HG03135 (cell line): ENCODE measurements at regions not wholly inside any gene's neighbourhood (a gene's known extent, or its start where the extent isn't known, plus 50 kb on each side); places are given as distances from the start of the nearest gene placed in this dataset.

Experiments
- ATAC-seq: cut with Tn5 transposase; IDR thresholded peaks from one replicate; pipeline ENCODE4 v1.9.1; 2021; ENCODE audit warnings: mild to moderate bottlenecking, moderate library complexity; ENCODE audit not compliant: unreplicated experiment

DNA sequence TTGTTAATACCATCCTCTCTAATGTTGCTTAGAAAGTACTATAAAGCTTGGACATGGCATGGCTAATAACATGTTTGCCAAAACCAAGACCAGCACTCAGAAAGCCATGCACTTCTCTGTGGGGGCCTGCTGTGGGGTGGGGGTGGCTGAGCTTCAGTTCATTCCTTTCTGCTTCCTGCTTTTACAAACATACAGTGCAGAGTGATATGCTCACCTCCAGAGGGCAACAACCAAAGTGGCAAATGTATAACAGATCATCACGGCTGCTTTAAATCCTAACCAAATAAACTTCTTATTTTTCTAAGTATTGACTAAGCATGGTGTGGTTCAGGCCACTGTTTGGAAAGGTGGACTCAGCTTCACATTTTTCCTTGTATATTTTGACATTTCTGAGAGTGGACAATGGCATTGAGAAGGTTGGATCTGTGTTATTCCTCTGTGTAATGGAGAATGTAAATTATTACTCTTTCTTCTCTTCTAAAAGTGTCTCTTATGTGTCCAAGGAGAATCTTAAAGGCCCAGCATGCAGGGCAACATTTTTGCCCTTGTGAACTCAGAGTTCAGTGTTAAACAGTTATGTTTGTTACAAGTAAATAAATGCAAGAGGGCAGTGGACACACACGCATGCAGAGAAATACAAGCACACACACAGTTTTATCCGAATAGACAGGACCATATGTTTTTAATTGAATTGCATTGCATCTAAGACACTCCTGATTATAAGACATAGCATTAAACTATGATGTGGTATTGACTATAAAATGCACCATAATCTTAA lies 186.1 kb downstream of the HERPUD2 start:
- ATAC-seq = no peak

GRCh38 chr7:35505066-35505465 lies 189.9 kb downstream of the HERPUD2 start:
- ATAC-seq = no peak

GRCh38 chr7:35504365-35504764 lies 190.6 kb downstream of the HERPUD2 start:
- ATAC-seq = no peak

DNA sequence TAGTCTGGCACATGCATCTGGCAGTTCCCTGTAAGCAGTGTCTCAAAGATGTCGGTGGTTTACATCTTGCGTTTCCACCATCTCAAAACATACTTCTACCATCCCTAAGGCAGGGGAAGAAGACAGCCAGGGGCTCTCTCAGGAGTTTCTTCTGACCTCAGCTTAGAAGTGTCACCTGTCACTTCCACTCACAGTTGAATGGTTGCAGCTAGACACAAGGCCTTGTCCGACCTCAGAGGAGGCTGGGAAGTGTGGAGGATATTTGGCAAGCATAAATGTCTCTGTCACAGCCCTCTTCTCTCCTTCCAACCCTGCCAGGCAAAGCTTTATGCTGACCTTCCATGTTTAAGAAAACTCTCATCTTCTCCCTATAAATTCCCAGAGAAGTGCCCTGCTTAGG lies 193.3 kb downstream of the HERPUD2 start:
- no peak for ATAC-seq

- no peak for ATAC-seq
Measured at GRCh38 chr7:35499226-35499625, 195.7 kb downstream of the HERPUD2 start.

DNA sequence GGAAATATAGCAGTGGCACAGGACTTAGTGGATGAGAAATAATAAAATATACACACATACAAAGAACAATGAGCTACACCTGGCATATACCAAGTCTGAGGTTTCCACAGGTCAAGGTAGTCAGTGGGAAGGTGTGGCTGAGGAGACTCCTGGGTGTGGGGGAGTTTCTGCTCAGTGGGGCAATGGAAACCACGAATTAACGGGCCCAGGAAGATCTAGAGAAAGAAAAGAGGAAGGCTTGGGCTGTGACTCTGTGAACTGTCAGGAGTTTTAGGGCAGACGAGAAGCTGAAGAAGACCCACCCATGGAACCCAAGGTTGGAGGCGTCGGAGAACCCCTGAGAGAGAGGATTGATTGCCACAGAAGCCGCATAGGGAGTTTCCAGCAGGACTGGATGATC lies 196.5 kb downstream of the HERPUD2 start:
- no peak for ATAC-seq

GRCh38 chr7:35495844-35496243 lies 199.1 kb downstream of the HERPUD2 start:
- no peak for ATAC-seq

DNA sequence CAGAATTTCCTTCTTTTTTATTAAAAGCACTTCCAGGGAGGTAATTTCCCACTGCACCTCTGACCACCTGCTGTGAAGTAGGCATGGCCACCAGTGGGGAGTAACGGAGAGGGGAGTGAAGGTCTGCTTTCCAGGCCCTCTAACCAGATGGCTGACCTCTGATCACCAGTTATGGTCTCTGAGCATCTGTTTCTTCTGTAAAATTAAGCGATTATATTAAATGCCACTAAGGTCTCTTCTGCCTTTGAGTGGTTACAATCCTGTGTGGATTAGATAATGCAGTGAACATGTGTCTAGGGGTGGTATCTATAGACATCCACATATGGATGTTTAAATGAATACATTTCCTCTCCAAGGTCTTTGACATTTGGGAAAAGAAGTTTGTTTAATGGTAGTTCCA lies 199.6 kb downstream of the HERPUD2 start:
- no peak for ATAC-seq

GRCh38 chr7:35494407-35494806 lies 200.5 kb downstream of the HERPUD2 start:
- ATAC-seq = no peak

- ATAC-seq = no peak
Measured at GRCh38 chr7:35492451-35493175, 202.3 kb downstream of the HERPUD2 start.

- ATAC-seq = no peak
Measured at GRCh38 chr7:35491233-35491632, 203.7 kb downstream of the HERPUD2 start.

GRCh38 chr7:35487841-35488240 lies 207.1 kb downstream of the HERPUD2 start:
- no peak for ATAC-seq

- ATAC-seq = no peak
Measured at GRCh38 chr7:35487402-35487801, 207.5 kb downstream of the HERPUD2 start.

GRCh38 chr7:35485436-35485835 lies 209.5 kb downstream of the HERPUD2 start:
- no peak for ATAC-seq

DNA sequence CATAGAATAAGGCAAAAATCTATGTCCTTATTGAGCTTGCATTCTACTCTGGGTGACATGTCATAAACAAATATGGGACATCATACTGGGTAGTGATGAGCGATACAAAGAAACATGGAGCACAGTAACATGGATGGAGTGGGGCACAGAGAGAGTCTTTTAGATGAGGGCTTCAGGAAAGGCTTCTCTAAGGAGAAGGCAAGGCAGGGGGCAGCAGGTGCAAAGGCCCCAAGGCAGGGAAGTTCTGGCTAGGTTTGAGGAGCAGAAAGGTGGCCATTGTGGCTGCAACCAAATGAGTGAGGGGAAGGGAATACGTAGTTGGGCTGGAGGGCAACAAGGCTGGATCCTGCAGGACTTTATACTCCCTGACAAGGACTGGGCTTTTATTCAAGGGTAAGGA lies 211.4 kb downstream of the HERPUD2 start:
- no peak for ATAC-seq

- no peak for ATAC-seq
Measured at GRCh38 chr7:35482231-35482630, 212.7 kb downstream of the HERPUD2 start.

- ATAC-seq = no peak
Measured at GRCh38 chr7:35480806-35481205, 214.1 kb downstream of the HERPUD2 start.

DNA sequence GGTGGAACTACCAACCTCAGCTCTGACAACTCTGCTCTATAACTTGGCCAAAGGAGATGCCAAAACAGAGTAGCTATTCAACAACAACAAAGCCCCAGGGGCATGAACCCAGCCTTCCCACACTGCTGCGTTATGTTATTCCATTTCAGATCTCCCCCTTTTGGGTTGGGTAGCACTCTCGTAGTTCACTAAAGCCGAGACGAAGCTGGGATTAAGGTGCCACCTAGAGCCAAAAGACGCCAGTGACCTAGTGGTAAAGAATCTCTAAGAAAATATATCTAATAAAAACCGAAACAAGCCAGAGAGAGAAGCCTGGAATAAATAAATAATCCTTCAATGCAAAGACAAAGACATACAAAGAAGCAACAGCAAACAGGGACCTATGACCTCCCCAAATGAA lies 217.3 kb downstream of the HERPUD2 start:
- ATAC-seq = no peak

DNA sequence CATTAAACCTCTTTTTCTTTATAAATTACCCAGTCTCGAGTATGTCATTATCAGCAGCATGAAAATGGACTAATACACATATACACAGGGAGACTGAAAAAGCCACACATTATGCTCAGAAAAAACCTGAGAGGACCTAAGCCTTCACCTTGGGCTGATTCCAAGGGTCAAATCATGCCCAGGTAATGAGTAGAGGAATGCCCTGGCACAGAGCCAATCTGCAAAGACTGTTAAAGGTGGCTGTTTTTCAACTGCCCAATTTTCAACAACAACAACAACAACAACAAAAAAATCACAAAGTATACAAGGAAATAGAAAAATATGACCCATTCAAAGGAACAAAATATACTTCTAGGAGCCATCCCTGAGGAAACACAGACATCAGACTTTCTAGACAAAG lies 220.2 kb upstream of the TBX20 start:
- ATAC-seq = no peak

- no peak for ATAC-seq
Measured at GRCh38 chr7:35468606-35469005, 214.7 kb upstream of the TBX20 start.

DNA sequence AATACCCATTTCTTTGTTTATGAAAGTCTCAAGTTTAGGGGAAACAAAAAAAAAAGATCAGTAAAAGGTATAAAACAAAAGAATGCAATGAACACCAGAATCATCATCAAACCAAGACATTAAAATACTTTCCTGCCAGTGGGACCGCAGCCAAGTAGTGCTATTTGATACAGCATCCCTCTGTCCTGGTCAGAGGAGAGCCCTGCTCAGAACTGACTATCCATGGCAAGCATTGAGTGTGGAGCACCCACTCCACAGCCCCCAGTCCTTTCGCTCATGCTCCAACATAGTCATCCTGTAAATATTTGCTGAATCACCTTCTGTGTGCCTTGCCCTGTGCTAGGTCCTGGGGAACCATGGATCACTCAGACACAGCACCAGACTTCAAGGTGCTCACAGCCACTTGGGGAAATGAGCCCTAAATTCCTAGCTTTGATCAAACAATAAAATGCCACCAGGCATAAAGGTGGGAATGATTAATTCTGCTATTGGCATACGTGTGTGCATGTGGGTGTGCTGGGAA lies 213.6 kb upstream of the TBX20 start:
- ATAC-seq = no peak

- no peak for ATAC-seq
Measured at GRCh38 chr7:35465791-35466336, 212.0 kb upstream of the TBX20 start.
